Medulla oblongata (tissue), 1 donor: ENCODE measurements at regions not wholly inside any gene's neighbourhood (a gene's known extent, or its start where the extent isn't known, plus 50 kb on each side); places are given as distances from the start of the nearest gene placed in this dataset.
"Not testable (repeated sequence)": the region's sequence is repeated elsewhere in the genome, so short reads cannot be mapped to it uniquely, and the experiment has no call there.

Experiments used
- DNase-seq: peaks from one replicate; pipeline ENCODE4 v3.0.0-alpha.2; 2015; ENCODE audit errors: extremely low spot score

DNA sequence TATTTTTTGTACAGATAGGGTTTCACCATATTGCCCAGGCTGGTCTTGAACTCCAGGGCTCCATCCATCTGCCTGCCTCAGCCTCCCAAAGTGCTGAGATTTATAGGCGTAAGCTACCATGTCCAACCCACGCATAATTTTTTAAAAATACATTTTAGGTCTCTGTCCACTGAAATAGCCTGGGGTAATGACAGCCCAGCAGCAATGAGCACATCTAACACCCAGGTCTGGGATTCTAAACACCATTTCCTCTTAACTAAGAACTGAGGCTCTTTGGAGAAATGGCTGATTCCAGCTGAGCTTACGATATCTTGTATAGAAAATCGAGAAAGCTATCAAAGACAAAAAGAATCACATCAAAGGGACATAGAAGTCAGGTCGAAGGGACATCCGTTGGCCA lies 245.3 kb downstream of the PARN start:
- no peak for DNase-seq

DNA sequence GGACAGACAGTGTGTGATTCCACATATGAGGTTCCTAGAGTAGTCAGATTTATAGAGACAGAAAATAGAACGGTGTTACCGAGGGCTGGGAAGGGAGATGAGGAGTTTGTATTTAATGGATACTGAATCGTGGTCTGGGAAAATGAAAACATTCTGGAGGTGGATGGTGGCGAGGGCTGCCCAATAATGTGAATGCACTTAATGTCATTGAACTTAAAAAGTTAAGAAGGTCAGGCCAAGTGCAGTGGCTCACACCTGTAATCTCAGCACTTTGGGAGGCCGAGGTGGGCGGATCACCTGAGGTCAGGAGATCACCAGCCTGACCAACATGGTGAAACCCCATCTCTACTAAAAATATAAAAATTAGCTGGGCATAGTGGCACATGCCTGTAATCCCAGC lies 246.2 kb downstream of the PARN start:
- not testable (repeated sequence) for DNase-seq

DNA sequence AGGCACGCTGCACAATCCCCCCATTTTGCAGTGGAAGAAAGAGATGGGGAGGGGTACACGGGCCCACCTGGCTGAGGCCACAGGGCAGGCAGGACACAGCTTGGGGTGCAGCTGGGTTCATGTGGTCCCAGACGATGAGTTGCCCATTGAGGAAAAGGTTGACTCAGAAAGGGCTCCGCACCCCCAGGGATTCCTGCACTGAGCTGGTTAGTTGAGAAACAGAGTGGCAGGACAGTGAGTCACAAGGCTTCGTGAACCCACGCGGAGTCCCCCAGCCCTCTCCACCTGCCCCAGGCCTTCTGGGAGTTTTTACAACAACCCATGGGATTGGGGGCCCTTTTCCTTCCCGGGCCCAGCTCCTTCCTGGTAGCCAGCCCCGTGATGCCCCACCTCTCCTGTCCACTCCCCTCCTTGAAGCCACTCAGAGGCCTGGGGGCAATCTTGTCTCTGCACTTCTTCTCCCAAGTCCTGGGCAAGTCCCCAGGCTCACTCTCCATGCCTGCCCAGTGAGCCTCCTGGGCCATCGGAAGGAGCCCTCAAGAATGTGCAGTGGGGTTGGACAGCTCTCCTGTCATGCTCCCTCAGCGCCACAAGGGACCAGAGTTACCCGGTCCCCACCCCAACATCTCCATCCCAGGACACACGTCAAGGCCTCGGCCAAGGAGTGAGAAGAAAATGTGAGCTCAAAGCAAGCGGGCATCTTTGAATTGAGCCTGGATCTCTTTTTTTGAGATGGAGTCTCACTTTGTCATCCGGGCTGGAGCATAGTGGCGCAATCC lies 251.2 kb downstream of the PARN start:
- DNase-seq = no peak

DNA sequence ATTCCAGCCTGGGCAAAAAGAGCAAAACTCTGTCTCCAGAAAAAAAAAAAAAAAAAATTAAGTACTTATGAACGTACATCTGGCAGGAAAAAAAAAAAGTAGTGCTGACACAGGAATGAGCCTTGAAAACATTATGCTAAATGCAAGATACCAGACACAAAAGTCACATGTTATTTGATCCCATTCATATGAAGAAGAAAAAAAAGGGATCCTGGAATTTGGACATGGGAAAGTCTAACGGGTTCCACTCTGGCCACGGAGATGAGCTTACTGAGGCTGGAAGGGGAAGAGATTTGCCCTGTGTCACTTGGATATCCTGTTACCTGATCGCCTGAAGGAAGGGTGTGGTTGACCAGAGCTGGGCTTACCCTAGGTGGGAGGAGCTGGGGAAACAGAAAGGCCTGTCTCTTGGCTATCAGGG lies 251.9 kb downstream of the PARN start:
- DNase-seq = no peak

DNA sequence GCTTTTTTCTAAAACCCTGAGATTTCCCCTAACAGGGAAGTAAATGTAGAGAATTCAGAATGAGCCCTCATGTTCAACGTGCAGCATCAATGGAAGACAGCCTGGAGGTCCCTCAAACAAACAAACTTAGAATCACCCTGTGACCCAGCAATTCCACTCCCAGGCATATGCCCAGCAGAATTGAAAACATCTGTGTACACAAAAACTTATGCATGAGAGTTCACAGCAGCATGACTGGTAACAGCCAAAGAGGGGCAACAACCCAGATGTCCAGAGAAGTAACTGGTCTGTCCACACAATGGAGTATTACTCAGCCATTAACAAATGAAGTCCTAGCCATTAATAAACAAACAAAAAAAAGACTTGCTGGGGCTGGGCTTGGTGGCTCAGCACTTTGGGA lies 252.7 kb downstream of the PARN start:
- no peak for DNase-seq

DNA sequence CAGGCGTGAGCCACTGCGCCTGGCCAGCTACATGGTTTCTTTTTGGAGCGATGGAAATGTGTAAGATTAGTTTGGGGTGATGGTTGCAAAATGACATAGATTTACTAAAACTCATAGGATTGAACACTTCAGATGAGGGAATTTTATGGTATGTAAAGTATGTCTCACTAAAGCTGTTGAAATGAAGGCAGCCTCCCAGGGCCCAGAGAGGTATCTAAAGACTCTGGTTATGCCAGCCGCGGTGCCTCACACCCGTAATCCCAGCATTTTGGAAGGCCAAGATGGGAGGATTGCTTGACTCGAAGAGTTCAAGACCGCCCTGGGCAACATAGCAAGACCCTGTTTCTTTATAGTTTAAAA lies 254.9 kb downstream of the PARN start:
- no peak for DNase-seq

DNA sequence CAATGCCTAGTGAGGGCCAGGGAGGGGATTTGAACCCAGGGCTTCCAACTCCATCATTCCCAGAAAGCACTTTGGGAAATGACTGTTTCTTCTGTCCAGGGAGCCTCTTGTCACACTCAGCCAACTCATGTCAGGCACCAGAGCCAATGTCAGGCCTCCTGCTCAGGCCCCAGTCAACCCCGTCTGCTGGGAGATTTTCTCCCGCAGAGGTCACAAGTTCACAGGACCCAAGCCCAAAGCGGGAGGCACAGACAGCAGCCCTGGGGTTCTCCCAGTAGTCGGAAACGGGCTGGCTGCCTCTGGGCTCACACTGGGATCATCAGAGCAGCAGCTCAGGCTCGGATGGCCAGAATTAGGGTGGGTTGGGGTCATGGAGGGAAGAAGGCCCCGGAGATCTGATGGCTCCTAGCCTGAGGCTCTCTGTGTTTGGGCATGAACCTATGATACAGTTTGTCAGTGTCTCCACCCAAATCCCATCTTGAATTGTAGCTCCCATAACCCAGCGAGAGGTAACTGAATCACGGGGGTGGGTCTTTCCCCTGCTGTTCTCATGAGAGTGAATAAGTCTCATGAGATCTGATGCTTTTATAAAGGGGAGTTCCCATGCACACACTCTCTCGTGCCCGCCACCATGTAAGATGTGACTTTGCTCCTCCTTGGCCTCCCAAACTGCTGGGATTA lies 255.5 kb downstream of the PARN start:
- DNase-seq = no peak

DNA sequence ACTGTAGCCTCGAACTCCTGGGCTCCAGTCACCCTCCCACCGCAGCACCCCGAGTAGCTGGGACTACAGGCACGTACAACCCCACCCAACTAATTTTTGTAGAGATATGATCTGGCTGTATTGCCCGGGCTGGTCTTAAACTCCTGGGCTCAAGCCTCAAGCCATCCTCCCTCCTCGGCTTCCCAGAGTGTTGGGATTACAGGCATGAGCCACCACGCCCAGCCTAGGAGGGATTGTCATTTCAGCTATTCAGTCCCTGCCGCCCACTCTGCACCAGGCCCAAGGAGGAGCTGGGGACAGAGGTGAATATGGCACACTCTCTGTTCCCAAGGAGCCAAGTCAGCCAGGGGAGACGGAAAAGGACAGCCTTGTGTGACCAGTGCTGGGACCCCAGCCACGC lies 256.2 kb downstream of the PARN start:
- DNase-seq = no peak

DNA sequence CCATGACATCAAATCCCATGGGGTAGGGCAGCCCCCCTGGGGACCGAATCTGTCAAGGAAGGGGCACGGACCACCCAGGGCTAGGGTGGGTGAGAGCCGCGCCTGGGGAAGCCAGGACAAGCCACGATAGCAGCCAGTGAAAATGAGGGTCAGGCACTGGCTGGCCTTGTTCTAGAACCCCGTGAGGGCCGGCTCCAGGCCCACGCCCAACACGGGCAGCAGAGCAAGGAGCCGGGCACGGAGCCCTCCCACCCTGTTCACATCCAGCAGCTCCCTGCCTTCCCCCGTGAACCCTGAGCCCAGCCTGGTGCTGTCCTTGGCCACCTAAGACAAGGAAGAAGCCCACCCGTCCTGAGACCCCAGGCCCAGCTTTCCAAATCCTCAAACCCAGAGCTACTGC lies 256.7 kb downstream of the PARN start:
- no peak for DNase-seq

DNA sequence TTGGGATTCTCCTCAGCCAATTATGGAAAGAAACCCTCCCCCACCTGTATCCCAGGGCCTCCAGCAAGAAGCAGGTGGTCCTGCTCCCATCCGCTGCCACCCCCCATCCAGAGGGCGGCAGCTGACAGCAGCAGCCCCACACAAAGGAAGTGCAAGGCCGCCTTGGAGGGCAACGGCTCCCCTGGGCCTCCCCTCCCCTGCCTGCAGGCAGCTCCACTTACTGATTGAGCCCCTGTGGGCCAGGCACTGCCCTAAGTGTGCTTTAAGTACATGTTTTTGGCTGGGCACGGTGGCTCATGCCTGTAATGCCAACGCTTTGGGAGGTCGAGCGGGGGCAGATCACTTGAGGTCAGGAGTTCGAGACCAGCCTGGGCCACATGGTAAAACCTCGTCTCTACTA lies 257.6 kb downstream of the PARN start:
- DNase-seq = no peak

DNA sequence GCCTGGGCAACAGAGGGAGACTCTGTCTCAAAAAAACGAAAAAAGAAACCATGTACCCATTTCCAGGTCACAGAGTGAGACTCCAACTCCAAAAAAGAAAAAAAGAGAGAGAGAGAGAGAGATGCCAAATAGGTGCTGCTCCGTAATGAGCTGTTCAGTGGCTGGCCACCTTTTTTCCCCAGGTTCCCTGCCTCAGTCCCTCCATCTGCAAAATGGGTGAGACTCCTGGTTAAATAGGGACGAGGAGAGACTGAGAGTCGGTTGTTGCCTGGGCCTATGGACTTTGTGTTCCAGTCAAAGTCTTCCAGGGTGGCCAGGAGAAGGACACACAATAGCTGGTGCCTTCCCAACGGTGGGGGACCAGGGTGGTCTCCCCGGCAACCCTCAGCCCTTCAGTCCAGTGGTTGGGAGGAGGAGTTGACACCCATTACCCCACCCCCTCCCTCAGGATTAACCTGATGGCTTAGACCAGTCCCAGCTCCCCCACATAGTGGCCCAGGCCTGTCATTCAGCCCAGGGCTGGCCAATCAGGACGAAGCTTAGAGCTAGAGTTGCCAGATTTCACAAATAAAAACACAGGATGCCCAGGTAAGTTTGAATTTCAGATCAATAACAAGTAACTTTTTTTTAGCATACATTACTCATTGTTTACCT lies 258.2 kb downstream of the PARN start:
- no peak for DNase-seq

DNA sequence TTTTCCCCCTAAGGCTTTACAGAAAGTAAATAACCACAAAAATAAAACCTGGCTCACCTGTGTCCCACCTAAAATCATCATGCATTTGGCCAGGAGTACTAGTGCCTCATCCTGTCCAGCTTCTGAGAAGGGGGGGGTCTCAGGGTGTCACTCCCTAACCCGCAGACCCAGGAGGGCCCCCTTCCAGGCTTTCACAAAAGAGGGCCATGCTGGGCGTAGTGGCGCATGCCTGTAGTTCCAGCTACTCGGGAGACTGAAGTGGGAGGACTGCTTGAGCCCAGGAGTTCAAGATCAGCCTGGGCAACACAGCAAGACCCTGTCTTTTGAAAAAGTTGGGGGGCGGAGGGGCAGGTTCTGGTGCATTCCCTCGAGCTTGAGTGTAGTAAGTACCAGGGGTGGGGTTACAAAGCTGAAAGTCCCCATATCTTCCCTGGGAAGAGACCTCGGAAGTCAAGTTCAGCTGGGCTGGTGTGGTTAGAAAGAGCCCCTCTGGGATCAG lies 259.3 kb downstream of the PARN start:
- no peak for DNase-seq

DNA sequence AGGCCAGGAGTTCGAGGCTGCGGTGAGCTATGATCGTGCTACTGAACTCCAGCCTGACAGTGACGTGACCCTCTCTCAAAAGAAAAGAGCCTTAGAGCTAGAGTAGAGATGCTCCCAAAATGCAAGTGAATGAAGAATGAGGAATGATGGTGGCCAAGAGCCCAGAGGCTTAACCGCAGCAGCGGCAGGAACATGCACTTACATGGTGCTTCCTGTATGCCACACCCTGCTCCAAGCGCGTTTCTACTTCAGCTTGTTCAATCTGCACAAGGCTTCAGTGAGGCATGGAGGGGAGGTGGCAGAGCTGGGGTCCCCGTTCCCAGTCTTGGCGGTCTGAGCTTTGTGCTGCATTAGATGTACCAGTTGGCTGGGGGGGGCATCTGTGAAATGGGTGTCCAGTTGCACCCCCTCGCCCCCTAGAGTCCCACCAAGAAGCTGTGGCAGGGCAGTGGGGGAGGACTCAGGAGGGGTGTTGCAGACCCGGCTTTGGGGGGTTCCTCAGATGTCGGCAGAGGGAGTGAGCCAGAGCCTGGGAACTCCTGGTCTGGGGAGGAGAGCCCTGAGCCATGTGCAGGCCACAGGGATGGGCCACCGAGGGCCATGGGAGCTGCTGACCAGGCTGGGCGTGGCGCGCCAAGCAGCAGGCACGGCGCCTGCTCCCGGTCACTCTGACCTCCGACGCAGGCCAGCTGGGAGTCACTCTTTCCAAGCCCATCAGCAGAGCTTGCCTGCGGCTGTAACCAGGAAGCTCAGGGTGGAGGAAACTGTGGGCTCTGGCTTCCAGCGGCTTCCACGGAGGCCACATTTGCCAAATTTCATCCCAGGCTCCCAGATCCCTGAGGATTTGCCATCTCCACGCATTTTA lies 260.1 kb downstream of the PARN start:
- DNase-seq = no peak

DNA sequence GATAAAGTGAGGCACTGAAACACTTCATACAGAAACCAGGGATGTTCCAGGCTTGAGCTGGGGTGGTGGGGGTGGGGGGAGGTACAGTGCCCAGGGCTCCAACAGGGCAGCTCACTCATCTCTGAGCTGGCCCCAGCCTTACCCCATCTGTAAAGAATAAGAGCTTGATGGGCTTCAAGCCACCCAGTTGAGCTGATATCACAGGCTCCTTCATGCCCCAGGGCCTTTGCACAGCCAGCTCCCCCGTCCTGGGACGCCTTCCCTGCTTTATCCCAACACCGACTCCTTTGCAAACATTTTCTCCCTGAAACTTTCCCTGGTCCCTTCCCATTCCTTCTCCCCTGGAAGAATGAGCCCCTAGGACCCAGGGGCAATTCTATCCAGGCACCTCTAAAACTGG lies 261.7 kb downstream of the PARN start:
- DNase-seq = no peak

DNA sequence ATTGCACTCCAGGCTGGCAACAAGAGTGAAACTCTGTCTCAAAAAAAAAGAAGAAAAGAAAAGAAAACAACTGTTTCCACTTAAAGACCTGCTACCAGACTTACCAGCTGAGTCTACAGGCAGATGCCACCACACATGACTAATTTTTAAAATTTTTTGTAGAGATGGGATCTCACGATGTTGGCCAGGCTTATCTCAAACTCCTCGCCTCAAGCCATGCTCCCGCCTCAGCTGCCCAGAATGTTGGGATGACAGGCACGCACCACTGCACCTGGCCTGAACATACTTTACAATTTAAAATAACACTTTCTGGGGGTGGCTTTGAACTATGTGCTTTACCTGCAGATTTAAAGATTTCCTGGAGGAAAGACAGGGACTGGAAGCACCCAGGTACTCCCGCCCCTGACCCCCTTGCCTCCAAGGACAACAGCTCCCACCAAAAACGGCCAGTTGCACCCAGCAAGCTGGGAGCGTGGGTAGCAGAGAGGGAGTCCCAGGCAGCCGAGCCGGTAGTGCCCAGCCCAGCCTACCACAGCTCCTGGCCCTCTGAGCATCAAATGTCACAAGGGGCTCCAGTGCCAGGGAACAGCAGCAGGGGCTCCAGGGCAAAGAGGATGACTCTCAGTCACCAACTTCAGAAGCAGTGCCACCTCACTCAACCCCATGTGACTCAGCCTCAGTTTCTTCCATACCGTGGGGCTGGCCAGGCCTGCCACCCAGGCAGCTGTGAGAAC lies 262.9 kb downstream of the PARN start:
- DNase-seq = no peak

DNA sequence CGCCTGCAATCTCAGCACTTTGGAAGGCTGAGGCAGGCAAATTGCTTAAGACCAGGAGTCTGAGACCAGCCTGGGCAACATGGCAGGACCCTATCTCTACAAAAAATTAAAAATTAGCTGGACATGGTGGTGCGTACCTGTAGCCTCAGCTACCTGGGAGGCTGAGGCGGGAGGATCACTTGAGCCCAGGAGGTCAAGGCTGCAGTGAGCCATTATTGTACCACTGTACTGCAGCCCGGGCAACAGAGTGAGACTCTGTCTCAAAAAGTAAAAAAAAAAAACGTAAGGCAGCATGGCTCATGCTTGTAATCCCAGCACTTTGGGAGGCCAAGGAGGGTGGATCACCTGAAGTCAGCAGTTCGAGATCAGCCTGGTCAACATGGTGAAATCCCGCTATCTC lies 263.6 kb downstream of the PARN start:
- no peak for DNase-seq

DNA sequence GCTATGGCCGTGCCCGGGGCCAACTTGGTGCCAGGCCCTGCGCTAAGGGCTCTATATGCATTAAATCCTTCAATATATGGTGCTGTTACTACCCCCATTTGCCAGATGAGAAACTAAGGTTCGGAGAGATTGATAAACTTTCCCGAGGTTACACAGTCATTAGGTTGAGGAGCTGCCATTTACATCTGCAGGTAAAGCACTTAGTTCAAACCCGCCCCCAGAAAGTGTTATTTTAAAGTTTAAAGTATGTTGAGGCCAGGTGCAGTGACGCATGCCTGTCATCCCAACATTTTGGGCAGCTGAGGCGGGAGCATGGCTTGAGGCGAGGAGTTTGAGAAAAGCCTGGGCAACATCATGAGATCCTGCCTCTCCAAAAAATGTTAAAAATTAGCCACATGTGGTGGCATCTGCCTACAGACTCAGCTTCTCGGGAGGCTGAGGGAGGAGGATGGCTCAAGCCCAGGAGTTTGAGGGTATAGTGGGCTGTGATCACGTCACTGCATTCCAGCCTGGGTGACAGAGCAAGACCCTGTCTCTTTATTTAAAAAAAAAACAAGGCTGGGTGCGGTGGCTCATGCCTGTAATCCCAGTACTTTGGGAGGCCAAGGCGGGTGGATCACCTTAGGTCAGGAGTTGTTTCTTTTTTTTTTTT lies 264.7 kb downstream of the PARN start:
- no peak for DNase-seq

DNA sequence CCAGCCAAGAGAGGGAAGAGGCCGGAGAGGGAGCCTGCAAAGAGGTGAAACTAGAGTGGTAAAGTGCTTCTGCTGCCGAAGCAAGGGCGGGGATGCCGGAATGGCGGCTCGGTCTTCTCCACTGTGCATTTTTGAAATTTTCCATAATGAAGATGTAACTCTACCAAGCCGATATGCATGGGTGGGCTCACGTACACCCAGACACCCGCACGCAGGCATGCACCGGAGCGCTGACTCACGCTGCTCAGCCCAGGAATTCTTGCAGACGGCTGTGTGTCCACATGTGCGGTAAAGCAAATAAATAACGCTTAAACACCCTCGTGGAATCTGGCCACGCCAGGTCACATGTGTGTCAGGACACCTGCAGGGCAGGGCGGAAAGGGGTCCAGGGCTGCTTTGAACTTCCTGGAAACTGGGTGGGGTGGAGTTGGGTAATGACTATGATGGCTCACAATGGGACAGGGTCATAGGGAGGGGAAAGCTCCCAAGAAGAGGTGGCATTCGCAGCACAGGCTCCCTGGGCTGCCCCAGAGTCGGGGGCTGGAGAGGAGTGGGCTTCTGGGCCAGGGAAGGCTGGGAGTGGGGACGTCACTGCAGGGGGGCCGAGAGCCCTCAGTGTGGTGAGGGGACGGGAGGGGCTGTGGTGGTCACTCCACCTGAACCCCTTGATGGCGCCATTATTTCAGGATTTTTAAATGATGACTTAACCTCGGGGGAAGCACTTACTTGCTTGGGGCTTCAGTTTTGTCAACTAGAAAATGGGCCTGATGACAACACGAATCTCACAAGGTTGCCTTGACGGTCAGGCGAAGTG lies 265.5 kb downstream of the PARN start:
- DNase-seq = no peak

DNA sequence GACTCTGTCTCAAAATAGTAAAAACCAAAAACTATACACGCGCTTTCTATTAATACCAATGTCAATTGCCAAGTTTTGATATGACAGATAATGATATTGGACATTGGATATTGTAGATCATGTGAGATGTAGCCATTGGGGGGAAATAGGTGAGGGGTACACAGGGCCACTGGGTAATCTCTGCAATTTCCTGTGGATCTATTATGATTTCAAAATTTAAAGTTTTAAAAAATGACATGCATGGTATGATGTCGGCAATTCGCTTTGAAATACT lies 266.0 kb downstream of the PARN start:
- no peak for DNase-seq

DNA sequence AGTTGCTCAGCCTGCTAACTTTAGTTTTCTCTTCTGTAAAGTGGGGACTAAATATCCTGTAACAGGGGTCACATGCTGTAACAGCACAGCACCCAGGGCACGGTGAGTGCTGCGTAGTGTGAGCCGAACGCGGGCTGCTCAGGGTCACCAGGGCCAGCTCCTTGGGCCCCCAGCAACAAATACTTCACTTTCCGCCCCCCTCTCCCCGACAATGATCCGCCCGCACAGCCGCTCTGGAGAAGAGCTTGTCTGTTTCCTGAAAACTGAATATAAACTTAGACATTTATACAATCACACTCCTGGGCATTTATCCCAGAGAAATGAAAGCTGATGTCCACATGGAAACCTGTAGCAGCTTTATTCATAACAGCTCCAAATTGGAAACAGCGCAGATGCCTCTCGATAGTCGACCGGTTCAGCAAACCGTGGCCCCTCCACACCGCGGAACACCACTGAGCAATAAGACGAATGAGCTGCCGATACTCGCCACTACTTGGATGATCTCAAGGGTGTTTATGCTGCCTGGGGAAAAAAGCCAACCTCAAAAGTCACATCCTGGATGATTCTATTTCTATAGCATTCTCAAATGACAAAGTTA lies 267.2 kb downstream of the PARN start:
- no peak for DNase-seq
